Stomach (tissue), 4 donors: ENCODE measurements at regions not wholly inside any gene's neighbourhood (a gene's known extent, or its start where the extent isn't known, plus 50 kb on each side); places are given as distances from the start of the nearest gene placed in this dataset.

ENCODE experiments used
- CTCF ChIP-seq, 7 experiments: fragments of 450-650 bp in 4 of 7; fragments of 200-600 bp in 3 of 7; sonication (generic) in 3 of 7; IDR thresholded peaks; one replicate each; pipeline ENCODE4 v1.5.1; 2016 to 2019; ENCODE audit warnings: antibody characterized with exemption in 7 of 7, control low read depth in 2 of 7, mild to moderate bottlenecking in 1 of 7
- POLR2A ChIP-seq, 4 donors: fragments of 450-650 bp; IDR thresholded peaks; one replicate each; pipeline ENCODE4 v1.6.1; 2016; ENCODE audit warnings: antibody characterized with exemption in 4 of 4, control low read depth in 2 of 4, mild to moderate bottlenecking in 1 of 4, moderate library complexity in 1 of 4
- POLR2AphosphoS5 ChIP-seq, 3 donors: sonication (generic); formaldehyde crosslinking; IDR thresholded peaks; one replicate each; pipeline ENCODE4 v1.6.1; 2016; ENCODE audit warnings: antibody characterized with exemption in 3 of 3

- TF ChIP-seq CTCF (IDR thresholded peaks at IDR 0.05) = no peak
- no peak for TF ChIP-seq POLR2A (IDR thresholded peaks at IDR 0.05)
- no peak for TF ChIP-seq POLR2AphosphoS5 (IDR thresholded peaks at IDR 0.05)
Measured at GRCh38 chr2:128664499-128664971, 345.9 kb upstream of the HS6ST1 start.
